22Rv1 (cell line): ENCODE measurements at regions not wholly inside any gene's neighbourhood (a gene's known extent, or its start where the extent isn't known, plus 50 kb on each side); places are given as distances from the start of the nearest gene placed in this dataset.

Source experiments
- ZFX ChIP-seq: fragments of 450-650 bp; IDR thresholded peaks from 2 replicates; pipeline ENCODE4 v1.6.1; 2017; ENCODE audit warnings: antibody characterized with exemption, borderline replicate concordance
- TF ChIP-seq, protein P1 (sequence below): fragments of 450-650 bp; IDR thresholded peaks from 2 replicates; pipeline ENCODE4 v1.5.1; 2017; ENCODE audit warnings: mild to moderate bottlenecking

DNA sequence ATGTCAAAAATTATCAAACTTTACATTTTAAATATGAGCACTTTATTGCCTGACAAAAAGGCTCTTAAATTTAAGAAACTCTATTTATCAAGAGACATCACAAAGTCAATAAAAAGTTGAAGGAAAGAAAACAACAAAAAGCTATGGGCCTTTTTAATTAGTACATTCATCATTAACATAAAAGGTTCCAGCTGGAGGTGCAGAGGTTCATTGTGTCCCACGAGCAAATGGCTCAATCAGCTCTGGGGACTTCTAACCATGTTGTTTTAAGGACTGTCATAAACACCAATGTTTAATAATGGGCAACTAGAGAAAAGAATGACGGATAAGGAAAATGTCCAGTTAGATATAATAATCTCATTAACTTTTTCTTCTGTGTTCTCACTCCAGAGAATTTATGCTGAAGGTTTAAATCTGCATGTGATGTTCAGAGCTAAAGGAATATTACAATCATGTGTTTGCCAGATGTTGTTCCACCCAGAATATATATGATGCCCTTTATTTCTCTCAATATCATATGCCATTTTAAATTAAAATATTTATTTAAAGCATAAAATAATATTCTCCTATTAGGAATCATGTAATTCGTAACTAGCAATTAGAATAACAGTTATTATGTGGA, 840.3 kb upstream of the ADGRL3 start:
- TF ChIP-seq, protein P1, sequence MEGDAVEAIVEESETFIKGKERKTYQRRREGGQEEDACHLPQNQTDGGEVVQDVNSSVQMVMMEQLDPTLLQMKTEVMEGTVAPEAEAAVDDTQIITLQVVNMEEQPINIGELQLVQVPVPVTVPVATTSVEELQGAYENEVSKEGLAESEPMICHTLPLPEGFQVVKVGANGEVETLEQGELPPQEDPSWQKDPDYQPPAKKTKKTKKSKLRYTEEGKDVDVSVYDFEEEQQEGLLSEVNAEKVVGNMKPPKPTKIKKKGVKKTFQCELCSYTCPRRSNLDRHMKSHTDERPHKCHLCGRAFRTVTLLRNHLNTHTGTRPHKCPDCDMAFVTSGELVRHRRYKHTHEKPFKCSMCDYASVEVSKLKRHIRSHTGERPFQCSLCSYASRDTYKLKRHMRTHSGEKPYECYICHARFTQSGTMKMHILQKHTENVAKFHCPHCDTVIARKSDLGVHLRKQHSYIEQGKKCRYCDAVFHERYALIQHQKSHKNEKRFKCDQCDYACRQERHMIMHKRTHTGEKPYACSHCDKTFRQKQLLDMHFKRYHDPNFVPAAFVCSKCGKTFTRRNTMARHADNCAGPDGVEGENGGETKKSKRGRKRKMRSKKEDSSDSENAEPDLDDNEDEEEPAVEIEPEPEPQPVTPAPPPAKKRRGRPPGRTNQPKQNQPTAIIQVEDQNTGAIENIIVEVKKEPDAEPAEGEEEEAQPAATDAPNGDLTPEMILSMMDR = no peak
- TF ChIP-seq ZFX = no peak
